ENCODE measurements at regions not wholly inside any gene's neighbourhood (a gene's known extent, or its start where the extent isn't known, plus 50 kb on each side); places are given as distances from the start of the nearest gene placed in this dataset.

GRCh38 chr1:56050911-56051310 is 528.5 kb downstream of the PLPP3 start:
- H3K4me2 ChIP-seq (ENCODE audit: low read length), result no peak overlapping the region
- no peaks in the 10 kb centered on the region for H3F3A ChIP-seq (ENCODE audit: insufficient read depth, low read length)
- no peak for TF ChIP-seq EZH2 (IDR thresholded peaks at IDR 0.05; ENCODE audit: borderline replicate concordance, low read length)
- no peak for TF ChIP-seq CTCF (IDR thresholded peaks at IDR 0.05; ENCODE audit: low read length)
- H3K27ac ChIP-seq (ENCODE audit: low read depth, low read length, poor library complexity, severe bottlenecking), result no peak overlapping the region
- no peaks in the 10 kb centered on the region for H4K20me1 ChIP-seq (ENCODE audit: insufficient read depth, low read length)
- no peaks in the 10 kb centered on the region for H3K9me2 ChIP-seq (ENCODE audit: low read depth, low read length)
- no peak overlapping the region for H3K4me3 ChIP-seq (ENCODE audit: low read depth, low read length, poor library complexity, severe bottlenecking)
- H3K9me3 ChIP-seq (ENCODE audit: low read length), result no peaks in the 10 kb centered on the region
- no peak overlapping the region for H2AFZ ChIP-seq (ENCODE audit: low read length)
- H3K79me2 ChIP-seq (ENCODE audit: insufficient read depth, low read length), result no peaks in the 10 kb centered on the region
- H3K36me3 ChIP-seq (ENCODE audit: insufficient read depth, low read length), result no peaks in the 10 kb centered on the region
- H3K9ac ChIP-seq (ENCODE audit: low read length), result no peak overlapping the region
- no peaks in the 10 kb centered on the region for H3K4me1 ChIP-seq (ENCODE audit: insufficient read depth, low read length, severe bottlenecking)
- H3K27me3 ChIP-seq (ENCODE audit: insufficient read depth, low read length), result no peaks in the 10 kb centered on the region

- Histone ChIP-seq H3K27me3 (ENCODE audit: insufficient read depth, low read length) (no peaks in the 10 kb centered on the region), H3K9ac (ENCODE audit: low read length) (no peak overlapping the region), H3K27ac (ENCODE audit: low read depth, low read length, poor library complexity, severe bottlenecking) (no peak overlapping the region), H2AFZ (ENCODE audit: low read length) (no peak overlapping the region), H3K4me3 (ENCODE audit: low read depth, low read length, poor library complexity, severe bottlenecking) (no peak overlapping the region), H3F3A (ENCODE audit: insufficient read depth, low read length) (no peaks in the 10 kb centered on the region), H3K79me2 (ENCODE audit: insufficient read depth, low read length) (no peaks in the 10 kb centered on the region), H3K36me3 (ENCODE audit: insufficient read depth, low read length) (no peaks in the 10 kb centered on the region), H4K20me1 (ENCODE audit: insufficient read depth, low read length) (no peaks in the 10 kb centered on the region), H3K9me3 (ENCODE audit: low read length) (no peaks in the 10 kb centered on the region), H3K9me2 (ENCODE audit: low read depth, low read length) (no peaks in the 10 kb centered on the region), H3K4me1 (ENCODE audit: insufficient read depth, low read length, severe bottlenecking) (no peaks in the 10 kb centered on the region), H3K4me2 (ENCODE audit: low read length) (no peak overlapping the region)
- TF ChIP-seq EZH2 (IDR thresholded peaks at IDR 0.05; ENCODE audit: borderline replicate concordance, low read length), result no peak
- no peak for TF ChIP-seq CTCF (IDR thresholded peaks at IDR 0.05; ENCODE audit: low read length)
Measured at GRCh38 chr1:56045477-56045876, 533.9 kb downstream of the PLPP3 start.

GRCh38 chr1:56045062-56045461 is 534.3 kb downstream of the PLPP3 start:
- H3K9ac ChIP-seq (ENCODE audit: low read length), result no peak overlapping the region
- H3K4me1 ChIP-seq (ENCODE audit: insufficient read depth, low read length, severe bottlenecking), result no peaks in the 10 kb centered on the region
- no peak overlapping the region for H3K27ac ChIP-seq (ENCODE audit: low read depth, low read length, poor library complexity, severe bottlenecking)
- no peaks in the 10 kb centered on the region for H4K20me1 ChIP-seq (ENCODE audit: insufficient read depth, low read length)
- H3K79me2 ChIP-seq (ENCODE audit: insufficient read depth, low read length), result no peaks in the 10 kb centered on the region
- no peaks in the 10 kb centered on the region for H3K9me2 ChIP-seq (ENCODE audit: low read depth, low read length)
- no peak overlapping the region for H3K4me2 ChIP-seq (ENCODE audit: low read length)
- H2AFZ ChIP-seq (ENCODE audit: low read length), result no peak overlapping the region
- no peaks in the 10 kb centered on the region for H3K27me3 ChIP-seq (ENCODE audit: insufficient read depth, low read length)
- no peak overlapping the region for H3K4me3 ChIP-seq (ENCODE audit: low read depth, low read length, poor library complexity, severe bottlenecking)
- H3F3A ChIP-seq (ENCODE audit: insufficient read depth, low read length), result no peaks in the 10 kb centered on the region
- no peak for TF ChIP-seq CTCF (IDR thresholded peaks at IDR 0.05; ENCODE audit: low read length)
- TF ChIP-seq EZH2 (IDR thresholded peaks at IDR 0.05; ENCODE audit: borderline replicate concordance, low read length), result no peak
- no peaks in the 10 kb centered on the region for H3K36me3 ChIP-seq (ENCODE audit: insufficient read depth, low read length)
- H3K9me3 ChIP-seq (ENCODE audit: low read length), result no peaks in the 10 kb centered on the region
